Inflammatory macrophage treated with lipopolysaccharide for 1 hour (primary cell): ENCODE measurements at regions not wholly inside any gene's neighbourhood (a gene's known extent, or its start where the extent isn't known, plus 50 kb on each side); places are given as distances from the start of the nearest gene placed in this dataset.

Experiments used
- DNase-seq, 2 donors: peaks; one replicate each; pipeline ENCODE4 v3.0.0-alpha.2; 2020 to 2022

GRCh38 chr9:89796606-89797005 is 191.8 kb downstream of the GADD45G start:
- DNase-seq, result no peak

- no peak for DNase-seq
Observed at GRCh38 chr9:89797255-89797654, 192.4 kb downstream of the GADD45G start.

GRCh38 chr9:89797937-89798455 is 193.2 kb downstream of the GADD45G start:
- no peak for DNase-seq

- no peak for DNase-seq
Observed at GRCh38 chr9:89798547-89799120, 193.8 kb downstream of the GADD45G start.

GRCh38 chr9:89799221-89799620 is 194.4 kb downstream of the GADD45G start:
- DNase-seq, result no peak

GRCh38 chr9:89799766-89800165 is 195.0 kb downstream of the GADD45G start:
- DNase-seq, result no peak

GRCh38 chr9:89801341-89801740 is 196.5 kb downstream of the GADD45G start:
- peak; percentile 36 to 52 for DNase-seq

GRCh38 chr9:89801742-89802670 is 197.2 kb downstream of the GADD45G start:
- no peak for DNase-seq

GRCh38 chr9:89802781-89803355 is 198.1 kb downstream of the GADD45G start:
- DNase-seq, result no peak

GRCh38 chr9:89803403-89803802 is 198.6 kb downstream of the GADD45G start:
- DNase-seq, result no peak

- DNase-seq, result no peak
Observed at GRCh38 chr9:89804766-89805531, 200.1 kb downstream of the GADD45G start.

GRCh38 chr9:89805571-89806292 is 200.9 kb downstream of the GADD45G start:
- DNase-seq, result no peak

- no peak for DNase-seq
Observed at GRCh38 chr9:89806371-89807100, 201.7 kb downstream of the GADD45G start.

- no peak for DNase-seq
Observed at GRCh38 chr9:89807101-89807395, 202.2 kb downstream of the GADD45G start.

- DNase-seq, result no peak
Observed at GRCh38 chr9:89807682-89808075, 202.9 kb downstream of the GADD45G start.

- DNase-seq, result no peak
Observed at GRCh38 chr9:89808076-89808755, 203.4 kb downstream of the GADD45G start.

GRCh38 chr9:89808756-89809181 is 204.0 kb downstream of the GADD45G start:
- DNase-seq, result no peak

- no peak for DNase-seq
Observed at GRCh38 chr9:89810431-89810830, 205.6 kb downstream of the GADD45G start.

- no peak for DNase-seq
Observed at GRCh38 chr9:89811356-89811755, 206.5 kb downstream of the GADD45G start.

- no peak for DNase-seq
Observed at GRCh38 chr9:89811886-89812450, 207.2 kb downstream of the GADD45G start.
